ENCODE measurements at regions not wholly inside any gene's neighbourhood (a gene's known extent, or its start where the extent isn't known, plus 50 kb on each side); places are given as distances from the start of the nearest gene placed in this dataset.

GRCh38 chr18:61239051-61239450 lies 94.2 kb upstream of the CDH20 start:
- no peak overlapping the region for H3K4me2 ChIP-seq (ENCODE audit: insufficient read depth, low read length)
- no peaks in the 10 kb centered on the region for H3K9me1 ChIP-seq (ENCODE audit: control insufficient read depth, insufficient read depth, low read length)
- no peak for DNase-seq (ENCODE audit: extremely low read depth in 1 of 4, low spot score in 3 of 4)
- H3K27ac ChIP-seq (ENCODE audit: extremely low read depth, low read depth, low read length) = no peak overlapping the region
- no peak for FAIRE-seq
- no peaks in the 10 kb centered on the region for H3K27me3 ChIP-seq (ENCODE audit: control insufficient read depth in 2 of 2, insufficient read depth in 2 of 2, low read length in 2 of 2)
- TF ChIP-seq FUS (optimal IDR thresholded peaks at IDR 0.05; ENCODE audit: low read depth, low read length) (no peak), TFE3 (CRISPR knock-in tag; IDR thresholded peaks at IDR 0.05) (no peak), FOXK2 (conservative IDR thresholded peaks at IDR 0.05 in 1 of 2, IDR thresholded peaks at IDR 0.05 in 1 of 2; ENCODE audit: low read depth in 2 of 2) (no peak), ATF6 (CRISPR knock-in tag; IDR thresholded peaks at IDR 0.05) (no peak), PRPF4 (IDR thresholded peaks at IDR 0.05; ENCODE audit: insufficient read depth, low read depth, low read length, poor library complexity, severe bottlenecking) (no peak), CTBP1 (IDR thresholded peaks at IDR 0.05; ENCODE audit: borderline replicate concordance) (no peak), KLF13 (tag; IDR thresholded peaks at IDR 0.05; ENCODE audit: borderline replicate concordance, low read depth) (no peak), RAD51 (IDR thresholded peaks at IDR 0.05; ENCODE audit: borderline replicate concordance, low read depth) (no peak), IRF9 (tag; IDR thresholded peaks at IDR 0.05) (no peak), GATAD2A (IDR thresholded peaks at IDR 0.05) (no peak)
- in situ Hi-C loops (cut with MboI) = no loop called here
- H3K4me3 ChIP-seq = no peak overlapping the region
- no peak overlapping the region for H2AFZ ChIP-seq (ENCODE audit: low read depth, low read length)
- intact Hi-C loops (cut with micrococcal nuclease) = no loop called here
- no TSS peak for BruUV-seq (replicated peaks)
- ChIA-PET POLR2A (no interaction called here), CTCF (ENCODE audit: low intra/inter-chr PET ratio) (no interaction called here)
- H3K4me1 ChIP-seq (replicated peaks in 1 of 2; ENCODE audit: control insufficient read depth in 2 of 2, insufficient read depth in 2 of 2, low read length in 2 of 2) = no peaks in the 10 kb centered on the region
- no peak for ATAC-seq
- H3K36me3 ChIP-seq (ENCODE audit: control insufficient read depth, insufficient read depth, low read length) = no peaks in the 10 kb centered on the region
- WGBS (ENCODE audit: insufficient coverage, low coverage, missing lambda C conversion rate) = 3% methylated on average over 5 of the region's 5 CpGs
- H3K9ac ChIP-seq (ENCODE audit: insufficient read depth in 1 of 2, low read depth in 2 of 2, low read length in 2 of 2) = no peak overlapping the region
- H4K20me1 ChIP-seq (replicated peaks; ENCODE audit: control insufficient read depth, insufficient read depth, low read length) = no peaks in the 10 kb centered on the region
- no peaks in the 10 kb centered on the region for H3K9me3 ChIP-seq (replicated peaks; ENCODE audit: control insufficient read depth, insufficient read depth, low read depth, low read length)
- no peaks in the 10 kb centered on the region for H3K79me2 ChIP-seq (ENCODE audit: control insufficient read depth, insufficient read depth, low read length)
